ENCODE measurements at regions not wholly inside any gene's neighbourhood (a gene's known extent, or its start where the extent isn't known, plus 50 kb on each side); places are given as distances from the start of the nearest gene placed in this dataset.

DNA sequence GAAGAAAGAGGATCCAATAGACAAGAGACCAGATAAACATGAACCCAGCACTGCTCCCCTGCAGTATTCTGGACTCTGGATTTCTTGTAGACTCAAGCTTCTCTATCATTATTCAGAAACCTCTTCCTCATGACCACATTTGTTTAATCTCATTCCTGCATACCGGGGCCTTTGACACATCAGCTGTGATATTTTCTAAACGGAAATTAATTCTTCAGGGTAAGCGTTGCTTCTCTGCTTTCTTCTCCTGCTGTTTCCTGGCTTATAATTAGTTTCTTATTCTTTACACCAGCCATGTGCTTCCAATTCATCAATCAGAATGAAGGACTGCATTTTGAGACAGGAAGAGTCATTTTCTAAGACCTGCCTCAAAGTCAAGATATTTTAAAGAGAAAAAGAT, 54.2 kb upstream of the TARP start:
- TF ChIP-seq, protein P1, sequence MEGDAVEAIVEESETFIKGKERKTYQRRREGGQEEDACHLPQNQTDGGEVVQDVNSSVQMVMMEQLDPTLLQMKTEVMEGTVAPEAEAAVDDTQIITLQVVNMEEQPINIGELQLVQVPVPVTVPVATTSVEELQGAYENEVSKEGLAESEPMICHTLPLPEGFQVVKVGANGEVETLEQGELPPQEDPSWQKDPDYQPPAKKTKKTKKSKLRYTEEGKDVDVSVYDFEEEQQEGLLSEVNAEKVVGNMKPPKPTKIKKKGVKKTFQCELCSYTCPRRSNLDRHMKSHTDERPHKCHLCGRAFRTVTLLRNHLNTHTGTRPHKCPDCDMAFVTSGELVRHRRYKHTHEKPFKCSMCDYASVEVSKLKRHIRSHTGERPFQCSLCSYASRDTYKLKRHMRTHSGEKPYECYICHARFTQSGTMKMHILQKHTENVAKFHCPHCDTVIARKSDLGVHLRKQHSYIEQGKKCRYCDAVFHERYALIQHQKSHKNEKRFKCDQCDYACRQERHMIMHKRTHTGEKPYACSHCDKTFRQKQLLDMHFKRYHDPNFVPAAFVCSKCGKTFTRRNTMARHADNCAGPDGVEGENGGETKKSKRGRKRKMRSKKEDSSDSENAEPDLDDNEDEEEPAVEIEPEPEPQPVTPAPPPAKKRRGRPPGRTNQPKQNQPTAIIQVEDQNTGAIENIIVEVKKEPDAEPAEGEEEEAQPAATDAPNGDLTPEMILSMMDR (IDR thresholded peaks at IDR 0.05), result no peak
- no peak for TF ChIP-seq POLR2A (IDR thresholded peaks at IDR 0.05)
